Glutamatergic neuron (in vitro differentiated cells): ENCODE measurements at regions not wholly inside any gene's neighbourhood (a gene's known extent, or its start where the extent isn't known, plus 50 kb on each side); places are given as distances from the start of the nearest gene placed in this dataset.

ENCODE experiments used
- DNase-seq: peaks from one replicate; pipeline ENCODE4 v3.0.0; 2022
- H3K27ac Mint-ChIP-seq: one replicate; pipeline ENCODE4 v1.8.0; 2020; ENCODE audit warnings: mild to moderate bottlenecking, mixed read lengths, inconsistent platforms; ENCODE audit not compliant: unreplicated experiment
- H3K27me3 Mint-ChIP-seq: one replicate; pipeline ENCODE4 v1.8.0; 2020; ENCODE audit warnings: mild to moderate bottlenecking, moderate library complexity, mixed read lengths, inconsistent platforms; ENCODE audit not compliant: unreplicated experiment
- H3K36me3 Mint-ChIP-seq: one replicate; pipeline ENCODE4 v1.8.0; 2020; ENCODE audit warnings: mild to moderate bottlenecking, mixed read lengths, inconsistent platforms; ENCODE audit not compliant: unreplicated experiment
- H3K4me1 Mint-ChIP-seq: one replicate; pipeline ENCODE4 v1.8.0; 2020; ENCODE audit warnings: mild to moderate bottlenecking, low read depth, mixed read lengths, inconsistent platforms; ENCODE audit not compliant: unreplicated experiment
- H3K4me3 Mint-ChIP-seq: one replicate; pipeline ENCODE4 v1.8.0; 2020; ENCODE audit warnings: mild to moderate bottlenecking, mixed read lengths, inconsistent platforms; ENCODE audit not compliant: unreplicated experiment
- H3K9me3 Mint-ChIP-seq: one replicate; pipeline ENCODE4 v1.8.0; 2020; ENCODE audit warnings: mild to moderate bottlenecking, moderate library complexity, mixed read lengths, inconsistent platforms; ENCODE audit not compliant: unreplicated experiment
- TF ChIP-seq, protein P1 (sequence below): fragments of 200-600 bp; sonication (generic); IDR thresholded peaks from one replicate; pipeline ENCODE4 v1.5.0; 2021; ENCODE audit not compliant: partially characterized antibody, unreplicated experiment

GRCh38 chr5:34529581-34530331 is 126.4 kb upstream of the RAI14 start:
- Mint-ChIP-seq H3K27ac (no peak overlapping the region), H3K36me3 (no peaks in the 10 kb centered on the region)

GRCh38 chr5:34530637-34531036 is 125.5 kb upstream of the RAI14 start:
- H3K4me1 Mint-ChIP-seq, result no peaks in the 10 kb centered on the region
- no peaks in the 10 kb centered on the region for H3K36me3 Mint-ChIP-seq
- TF ChIP-seq, protein P1, sequence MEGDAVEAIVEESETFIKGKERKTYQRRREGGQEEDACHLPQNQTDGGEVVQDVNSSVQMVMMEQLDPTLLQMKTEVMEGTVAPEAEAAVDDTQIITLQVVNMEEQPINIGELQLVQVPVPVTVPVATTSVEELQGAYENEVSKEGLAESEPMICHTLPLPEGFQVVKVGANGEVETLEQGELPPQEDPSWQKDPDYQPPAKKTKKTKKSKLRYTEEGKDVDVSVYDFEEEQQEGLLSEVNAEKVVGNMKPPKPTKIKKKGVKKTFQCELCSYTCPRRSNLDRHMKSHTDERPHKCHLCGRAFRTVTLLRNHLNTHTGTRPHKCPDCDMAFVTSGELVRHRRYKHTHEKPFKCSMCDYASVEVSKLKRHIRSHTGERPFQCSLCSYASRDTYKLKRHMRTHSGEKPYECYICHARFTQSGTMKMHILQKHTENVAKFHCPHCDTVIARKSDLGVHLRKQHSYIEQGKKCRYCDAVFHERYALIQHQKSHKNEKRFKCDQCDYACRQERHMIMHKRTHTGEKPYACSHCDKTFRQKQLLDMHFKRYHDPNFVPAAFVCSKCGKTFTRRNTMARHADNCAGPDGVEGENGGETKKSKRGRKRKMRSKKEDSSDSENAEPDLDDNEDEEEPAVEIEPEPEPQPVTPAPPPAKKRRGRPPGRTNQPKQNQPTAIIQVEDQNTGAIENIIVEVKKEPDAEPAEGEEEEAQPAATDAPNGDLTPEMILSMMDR, result no peak
- no peak for DNase-seq
- no peak overlapping the region for H3K27ac Mint-ChIP-seq
- no peak overlapping the region for H3K4me3 Mint-ChIP-seq
- no peaks in the 10 kb centered on the region for H3K9me3 Mint-ChIP-seq
- H3K27me3 Mint-ChIP-seq, result no peaks in the 10 kb centered on the region

More at GRCh38 chr5:34529581-34530331, 126.4 kb upstream of the RAI14 start:
- H3K4me3 Mint-ChIP-seq, result no peak overlapping the region
- H3K4me1 Mint-ChIP-seq, result no peaks in the 10 kb centered on the region
- H3K9me3 Mint-ChIP-seq, result no peaks in the 10 kb centered on the region
- H3K27me3 Mint-ChIP-seq, result no peaks in the 10 kb centered on the region
- TF ChIP-seq, protein P1, result no peak
- no peak for DNase-seq

DNA sequence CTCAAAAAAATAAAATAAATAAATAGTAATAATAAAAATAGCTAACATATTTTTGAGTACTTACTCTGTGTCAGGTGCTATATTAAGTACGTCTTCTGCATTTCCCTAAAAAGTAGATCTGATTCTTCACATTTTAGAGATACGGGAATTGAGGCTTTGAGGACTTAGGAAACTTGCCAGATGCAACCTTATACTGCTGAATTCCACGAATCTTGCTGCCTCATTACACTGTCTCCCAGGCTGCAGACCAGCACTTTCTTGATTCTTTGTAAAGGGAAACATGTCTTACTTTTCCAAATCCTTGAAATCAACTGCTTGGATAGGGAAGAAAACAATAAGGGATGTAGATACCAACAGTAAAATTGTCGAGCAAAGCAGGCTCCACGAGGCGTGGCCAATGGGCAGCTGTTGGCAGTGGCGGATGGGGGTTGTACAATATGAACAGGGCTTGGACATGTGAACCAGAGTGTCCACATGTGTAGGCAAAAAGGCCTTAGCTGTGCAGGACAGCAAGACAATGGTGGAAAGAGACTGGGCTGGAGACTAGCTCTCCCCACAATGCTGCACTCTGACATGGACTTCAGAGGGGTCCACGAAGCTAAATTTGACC is 124.3 kb upstream of the RAI14 start:
- no peak for DNase-seq
- Mint-ChIP-seq H3K9me3 (peaks cover 1% of the 10 kb centered on the region), H3K27me3 (no peaks in the 10 kb centered on the region), H3K4me3 (no peak overlapping the region), H3K4me1 (no peaks in the 10 kb centered on the region), H3K36me3 (no peaks in the 10 kb centered on the region), H3K27ac (no peak overlapping the region)
- TF ChIP-seq, protein P1, result no peak

DNA sequence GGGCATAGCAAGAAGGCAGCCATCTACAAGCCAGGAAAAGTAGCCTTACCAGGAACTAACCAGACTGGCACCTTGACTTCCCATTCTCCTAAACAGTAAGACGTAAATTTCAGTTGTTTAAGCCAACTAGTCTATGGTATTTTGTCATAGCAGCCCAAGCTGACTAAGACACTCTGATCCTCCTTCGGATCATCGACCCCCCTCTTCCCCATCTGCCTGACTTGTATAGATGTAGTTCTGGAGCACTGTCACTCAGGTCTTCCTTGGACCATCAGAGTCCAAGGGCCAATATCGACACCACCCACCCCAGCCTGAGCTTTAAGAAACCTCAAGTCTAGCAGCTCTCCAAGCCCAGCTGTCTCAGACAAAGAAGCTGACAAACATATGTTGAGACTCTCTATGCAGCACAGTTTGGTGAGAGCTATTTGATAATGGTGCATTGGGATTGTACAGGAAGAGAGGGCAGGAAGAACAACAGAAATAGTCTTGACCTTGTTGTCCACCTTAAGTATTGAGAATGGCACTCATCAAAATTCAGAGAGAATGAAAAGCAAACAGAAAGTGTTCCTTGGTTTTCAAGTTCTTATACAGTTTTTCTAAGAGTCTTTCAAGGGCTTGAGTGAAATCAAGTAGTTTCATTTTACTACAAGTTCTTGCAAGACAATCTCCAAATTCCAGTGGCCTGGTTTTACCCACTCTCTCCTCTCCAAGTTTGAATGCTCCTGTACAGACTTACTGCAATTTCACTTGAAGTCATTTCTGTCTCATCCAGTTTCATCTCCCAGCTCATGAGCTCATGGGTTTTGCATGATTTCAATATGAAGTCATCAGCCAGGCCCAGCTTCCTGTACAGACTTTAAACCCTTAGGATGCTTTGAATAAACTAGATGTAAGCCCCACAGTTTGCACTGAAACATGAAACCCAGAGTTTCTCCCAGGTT is 122.3 kb upstream of the RAI14 start:
- H3K9me3 Mint-ChIP-seq, result peaks cover 1% of the 10 kb centered on the region
- TF ChIP-seq, protein P1, result no peak

More for the DNA sequence above, 122.3 kb upstream of the RAI14 start:
- H3K4me1 Mint-ChIP-seq, result no peaks in the 10 kb centered on the region
- H3K27me3 Mint-ChIP-seq, result no peaks in the 10 kb centered on the region
- DNase-seq, result no peak
- no peak overlapping the region for H3K4me3 Mint-ChIP-seq
- no peak overlapping the region for H3K27ac Mint-ChIP-seq
- no peaks in the 10 kb centered on the region for H3K36me3 Mint-ChIP-seq
